ENCODE measurements at regions not wholly inside any gene's neighbourhood (a gene's known extent, or its start where the extent isn't known, plus 50 kb on each side); places are given as distances from the start of the nearest gene placed in this dataset.

- no peaks in the 10 kb centered on the region for H3K4me1 ChIP-seq
- H3K27me3 ChIP-seq, result peaks cover 7% of the 10 kb centered on the region
- no peak for DNase-seq (ENCODE audit: low spot score in 2 of 2)
- no peak overlapping the region for H3K27ac ChIP-seq
- TF ChIP-seq EP300 (IDR thresholded peaks at IDR 0.05), result no peak
- no peak for TF ChIP-seq CTCF (IDR thresholded peaks at IDR 0.05)
- no peak for TF ChIP-seq POLR2AphosphoS5 (IDR thresholded peaks at IDR 0.05)
- TF ChIP-seq POLR2A (IDR thresholded peaks at IDR 0.05), result no peak
- no peaks in the 10 kb centered on the region for H3K9me3 ChIP-seq
- no peaks in the 10 kb centered on the region for H3K36me3 ChIP-seq
- no peak overlapping the region for H3K4me3 ChIP-seq
- 62% methylated on average over 8 of the region's 8 CpGs for WGBS
Measured at GRCh38 chr16:73713251-73713650, 583.4 kb upstream of the PSMD7 start.

- DNase-seq (ENCODE audit: low spot score in 2 of 2), result no peak
- TF ChIP-seq POLR2AphosphoS5 (IDR thresholded peaks at IDR 0.05), result no peak
- no peak for TF ChIP-seq EP300 (IDR thresholded peaks at IDR 0.05)
- TF ChIP-seq CTCF (IDR thresholded peaks at IDR 0.05), result no peak
- no peak for TF ChIP-seq POLR2A (IDR thresholded peaks at IDR 0.05)
- Histone ChIP-seq H3K27ac (no peak overlapping the region), H3K4me3 (no peak overlapping the region), H3K36me3 (no peaks in the 10 kb centered on the region), H3K9me3 (no peaks in the 10 kb centered on the region), H3K27me3 (peaks cover 7% of the 10 kb centered on the region), H3K4me1 (no peaks in the 10 kb centered on the region)
- WGBS, result 80% methylated on average over 4 of the region's 4 CpGs
Measured at GRCh38 chr16:73711406-73712080, 585.1 kb upstream of the PSMD7 start.

- Histone ChIP-seq H3K4me3 (no peak overlapping the region), H3K27ac (no peak overlapping the region), H3K4me1 (no peaks in the 10 kb centered on the region), H3K36me3 (no peaks in the 10 kb centered on the region), H3K9me3 (no peaks in the 10 kb centered on the region), H3K27me3 (peaks cover 7% of the 10 kb centered on the region)
- 59% methylated on average over 9 of the region's 9 CpGs for WGBS
- DNase-seq (ENCODE audit: low spot score in 2 of 2), result no peak
- TF ChIP-seq POLR2AphosphoS5 (IDR thresholded peaks at IDR 0.05), result no peak
- no peak for TF ChIP-seq POLR2A (IDR thresholded peaks at IDR 0.05)
- TF ChIP-seq EP300 (IDR thresholded peaks at IDR 0.05), result no peak
- no peak for TF ChIP-seq CTCF (IDR thresholded peaks at IDR 0.05)
Measured at GRCh38 chr16:73710526-73710925, 586.1 kb upstream of the PSMD7 start.

GRCh38 chr16:73707863-73708262 lies 588.8 kb upstream of the PSMD7 start:
- WGBS, result 86% methylated on average over 3 of the region's 3 CpGs
- Histone ChIP-seq H3K9me3 (no peaks in the 10 kb centered on the region), H3K4me3 (no peak overlapping the region), H3K36me3 (no peaks in the 10 kb centered on the region), H3K27ac (no peak overlapping the region), H3K27me3 (no peaks in the 10 kb centered on the region), H3K4me1 (no peaks in the 10 kb centered on the region)
- DNase-seq (ENCODE audit: low spot score in 2 of 2), result no peak
- TF ChIP-seq POLR2A (IDR thresholded peaks at IDR 0.05), result no peak
- no peak for TF ChIP-seq CTCF (IDR thresholded peaks at IDR 0.05)
- TF ChIP-seq POLR2AphosphoS5 (IDR thresholded peaks at IDR 0.05), result no peak
- no peak for TF ChIP-seq EP300 (IDR thresholded peaks at IDR 0.05)

- 77% methylated on average over 6 of the region's 6 CpGs for WGBS
- Histone ChIP-seq H3K9me3 (no peaks in the 10 kb centered on the region), H3K27me3 (peaks cover 9% of the 10 kb centered on the region), H3K4me3 (no peak overlapping the region), H3K4me1 (no peaks in the 10 kb centered on the region), H3K36me3 (no peaks in the 10 kb centered on the region), H3K27ac (no peak overlapping the region)
- TF ChIP-seq EP300 (IDR thresholded peaks at IDR 0.05), result no peak
- TF ChIP-seq POLR2AphosphoS5 (IDR thresholded peaks at IDR 0.05), result no peak
- no peak for DNase-seq (ENCODE audit: low spot score in 2 of 2)
Measured at GRCh38 chr16:73703891-73704290, 592.7 kb upstream of the PSMD7 start.

- no peak overlapping the region for H3K27ac ChIP-seq
- no peaks in the 10 kb centered on the region for H3K4me1 ChIP-seq
- H3K4me3 ChIP-seq, result no peak overlapping the region
- no peaks in the 10 kb centered on the region for H3K36me3 ChIP-seq
- no peak for TF ChIP-seq POLR2A (IDR thresholded peaks at IDR 0.05)
- no peak for TF ChIP-seq CTCF (IDR thresholded peaks at IDR 0.05)
- TF ChIP-seq POLR2AphosphoS5 (IDR thresholded peaks at IDR 0.05), result no peak
- no peak for TF ChIP-seq EP300 (IDR thresholded peaks at IDR 0.05)
- H3K27me3 ChIP-seq, result peaks cover 7% of the 10 kb centered on the region
- DNase-seq (ENCODE audit: low spot score in 2 of 2), result no peak
- no peaks in the 10 kb centered on the region for H3K9me3 ChIP-seq
Measured at GRCh38 chr16:73697336-73697735, 599.3 kb upstream of the PSMD7 start.

Measured in suprapubic skin (tissue), 4 donors.